ENCODE measurements at regions not wholly inside any gene's neighbourhood (a gene's known extent, or its start where the extent isn't known, plus 50 kb on each side); places are given as distances from the start of the nearest gene placed in this dataset.

- no peak overlapping the region for H4K91ac ChIP-seq (ENCODE audit: insufficient read depth, low read depth, low read length)
- DNase-seq (no peak), ATAC-seq (ENCODE audit: low read depth) (no peak)
- H3K18ac ChIP-seq (ENCODE audit: low read depth, low read length): no peak overlapping the region
- H3K23ac ChIP-seq (ENCODE audit: low read depth, low read length): no peak overlapping the region
- no peak overlapping the region for H2BK15ac ChIP-seq (ENCODE audit: low read depth, low read length)
- ChIA-PET CTCF (no interaction called here), POLR2A (ENCODE audit: unreplicated experiment) (no interaction called here)
- H2AFZ ChIP-seq (replicated peaks; ENCODE audit: low read length, poor library complexity): no peak overlapping the region
- in situ Hi-C loops (cut with MboI; ENCODE audit: low sequenced_read_pairs) (no loop called here), dilution Hi-C loops (cut with HindIII; ENCODE audit: low sequenced_read_pairs, unreplicated experiment) (no loop called here), intact Hi-C loops (cut with micrococcal nuclease) (no loop called here)
- no peak overlapping the region for H2BK5ac ChIP-seq (ENCODE audit: low read depth, low read length, poor library complexity, severe bottlenecking)
- H3K9me3 ChIP-seq (ENCODE audit: control insufficient read depth, insufficient read depth, low read length): no peaks in the 10 kb centered on the region
- H2AK5ac ChIP-seq (ENCODE audit: low read depth, low read length): no peak overlapping the region
- H3K4me1 ChIP-seq (ENCODE audit: control insufficient read depth, insufficient read depth, low read length): no peaks in the 10 kb centered on the region
- H4K20me1 ChIP-seq (ENCODE audit: insufficient read depth, low read length): no peaks in the 10 kb centered on the region
- TF ChIP-seq SMC3 (IDR thresholded peaks at IDR 0.05; ENCODE audit: low read depth, low read length): no peak
- no peak for TF ChIP-seq MXI1 (IDR thresholded peaks at IDR 0.05; ENCODE audit: borderline replicate concordance, low read depth, low read length)
- TF ChIP-seq RCOR1 (IDR thresholded peaks at IDR 0.05; ENCODE audit: insufficient replicate concordance, low read length): no peak
- no peak for TF ChIP-seq POLR2A (IDR thresholded peaks at IDR 0.05; ENCODE audit: low read depth, low read length)
- no peak for TF ChIP-seq MAFK (IDR thresholded peaks at IDR 0.05; ENCODE audit: low read depth, low read length)
- no peak for TF ChIP-seq CHD1 (IDR thresholded peaks at IDR 0.05; ENCODE audit: low read depth, low read length)
- TF ChIP-seq MAZ (IDR thresholded peaks at IDR 0.05; ENCODE audit: borderline replicate concordance, low read depth, low read length): no peak
- no peak for TF ChIP-seq CTCF (conservative IDR thresholded peaks at IDR 0.05; ENCODE audit: low read depth, low read length)
- TF ChIP-seq RAD21 (IDR thresholded peaks at IDR 0.05; ENCODE audit: low read length): no peak
- TF ChIP-seq FOS (IDR thresholded peaks at IDR 0.05; ENCODE audit: low read depth, low read length): no peak
- no peak for TF ChIP-seq ELK1 (IDR thresholded peaks at IDR 0.05; ENCODE audit: borderline replicate concordance, low read depth, low read length)
- TF ChIP-seq BHLHE40 (IDR thresholded peaks at IDR 0.05; ENCODE audit: low read depth, low read length): no peak
- H3K79me1 ChIP-seq (ENCODE audit: low read depth in 1 of 2, low read length in 2 of 2): no peaks in the 10 kb centered on the region
- no peak overlapping the region for H2AK9ac ChIP-seq (replicated peaks; ENCODE audit: low read depth, low read length, poor library complexity)
- no peaks in the 10 kb centered on the region for H3K36me3 ChIP-seq (ENCODE audit: control insufficient read depth, insufficient read depth, low read length)
- H3K27ac ChIP-seq (ENCODE audit: insufficient read depth, low read length): no peak overlapping the region
- BruUV-seq (replicated peaks): no TSS peak
- H3K56ac ChIP-seq (ENCODE audit: extremely low read depth, insufficient read depth, low read length): no peak overlapping the region
- no peak overlapping the region for H3K14ac ChIP-seq (replicated peaks; ENCODE audit: low read depth, low read length)
- H3K27me3 ChIP-seq (ENCODE audit: control insufficient read depth, insufficient read depth, low read length): peaks cover 3% of the 10 kb centered on the region; the same call in 1 of the 2 replicates
- no peaks in the 10 kb centered on the region for H3K9me1 ChIP-seq (ENCODE audit: insufficient read depth, low read length)
- H3K4me2 ChIP-seq (ENCODE audit: low read depth, low read length): no peak overlapping the region
- H3K4me3 ChIP-seq (ENCODE audit: insufficient read depth, low read depth, low read length): no peak overlapping the region
- no peak overlapping the region for H4K8ac ChIP-seq (ENCODE audit: low read depth in 2 of 2, low read length in 2 of 2)
- no peak overlapping the region for H3K9ac ChIP-seq (ENCODE audit: low read depth, low read length)
- no CpG with 5 or more reads among the region's 1 CpG for WGBS, 2 experiments (ENCODE audit: extremely low coverage in 2 of 2, insufficient read length in 1 of 2)
- H2BK20ac ChIP-seq (ENCODE audit: low read depth, low read length): no peak overlapping the region
- no peak overlapping the region for H2BK120ac ChIP-seq (ENCODE audit: low read depth, low read length)
- H4K5ac ChIP-seq (ENCODE audit: low read depth, low read length): no peak overlapping the region
- no peak overlapping the region for H3K4ac ChIP-seq (ENCODE audit: low read depth, low read length)
Measured at GRCh38 chr1:181262069-181262468, 173.6 kb downstream of the IER5 start.

All from IMR-90 (cell line).